HG03354 (cell line): ENCODE measurements at regions not wholly inside any gene's neighbourhood (a gene's known extent, or its start where the extent isn't known, plus 50 kb on each side); places are given as distances from the start of the nearest gene placed in this dataset.

ENCODE experiments used
- ATAC-seq: cut with Tn5 transposase; IDR thresholded peaks from one replicate; pipeline ENCODE4 v1.9.1; 2021; ENCODE audit warnings: mild to moderate bottlenecking; ENCODE audit not compliant: unreplicated experiment, poor library complexity, severe bottlenecking

GRCh38 chr11:82676483-82677094 lies 57.1 kb downstream of the FAM181B start:
- ATAC-seq = peak; percentile 55

- no peak for ATAC-seq
These were observed 57.8 kb downstream of the FAM181B start for GRCh38 chr11:82675838-82676237.

- no peak for ATAC-seq
These were observed 60.0 kb downstream of the FAM181B start for GRCh38 chr11:82673631-82674030.

GRCh38 chr11:82671451-82671850 lies 62.2 kb downstream of the FAM181B start:
- no peak for ATAC-seq

GRCh38 chr11:82663535-82663934 lies 70.1 kb downstream of the FAM181B start:
- ATAC-seq = no peak

- no peak for ATAC-seq
These were observed 79.9 kb downstream of the FAM181B start for GRCh38 chr11:82653752-82654151.

GRCh38 chr11:82639251-82639650 lies 94.4 kb downstream of the FAM181B start:
- no peak for ATAC-seq

GRCh38 chr11:82636615-82637014 lies 97.0 kb downstream of the FAM181B start:
- ATAC-seq = no peak

- no peak for ATAC-seq
These were observed 99.6 kb downstream of the FAM181B start for GRCh38 chr11:82634091-82634490.

GRCh38 chr11:82631722-82632630 lies 101.7 kb downstream of the FAM181B start:
- peak; percentile 87 for ATAC-seq

- no peak for ATAC-seq
These were observed 123.0 kb downstream of the FAM181B start for GRCh38 chr11:82610671-82611070.

- ATAC-seq = no peak
These were observed 126.9 kb downstream of the FAM181B start for GRCh38 chr11:82606738-82607137.

- ATAC-seq = no peak
These were observed 132.0 kb downstream of the FAM181B start for GRCh38 chr11:82601711-82602110.

GRCh38 chr11:82599836-82600235 lies 133.8 kb downstream of the FAM181B start:
- no peak for ATAC-seq

- no peak for ATAC-seq
These were observed 147.1 kb downstream of the FAM181B start for GRCh38 chr11:82586581-82586980.

- no peak for ATAC-seq
These were observed 156.4 kb downstream of the FAM181B start for GRCh38 chr11:82577246-82577645.

- ATAC-seq = no peak
These were observed 172.8 kb downstream of the FAM181B start for GRCh38 chr11:82560836-82561235.

- no peak for ATAC-seq
These were observed 174.1 kb downstream of the FAM181B start for GRCh38 chr11:82559609-82560008.

- peak; percentile 99 for ATAC-seq
These were observed 176.4 kb downstream of the FAM181B start for GRCh38 chr11:82557274-82557673.

GRCh38 chr11:82556210-82556609 lies 177.5 kb downstream of the FAM181B start:
- ATAC-seq = no peak
